Activated CD4-positive, alpha-beta T cell treated with anti-CD3 and anti-CD28 coated beads, Interleukin-2, amount 10 ng/mL, durations not matched to agents 7 days and 5 days (primary cell): ENCODE measurements at regions not wholly inside any gene's neighbourhood (a gene's known extent, or its start where the extent isn't known, plus 50 kb on each side); places are given as distances from the start of the nearest gene placed in this dataset.

Experiments used
- CTCF ChIA-PET: fragments of 350-600 bp; sonication (Branson Sonifier 250); formaldehyde crosslinking; loops from one replicate; lab custom pipeline; 2021; ENCODE audit warnings: antibody characterized with exemption; lab: Charles Lee
- POLR2A ChIA-PET: fragments of 350-600 bp; sonication (Branson Sonifier 250); formaldehyde crosslinking; loops from one replicate; lab custom pipeline; 2021; ENCODE audit warnings: antibody characterized with exemption; lab: Charles Lee
- DNase-seq: peaks from one replicate; pipeline ENCODE4 v3.0.0-alpha.2; 2020
- H3K27ac Mint-ChIP-seq: one replicate; pipeline ENCODE4 v1.8.0; 2021; ENCODE audit warnings: mild to moderate bottlenecking, moderate library complexity, mixed read lengths
- H3K27me3 Mint-ChIP-seq: one replicate; pipeline ENCODE4 v1.8.0; 2021; ENCODE audit warnings: mixed read lengths
- H3K36me3 Mint-ChIP-seq: one replicate; pipeline ENCODE4 v1.8.0; 2021; ENCODE audit warnings: low read depth, mixed read lengths
- H3K4me1 Mint-ChIP-seq: one replicate; pipeline ENCODE4 v1.8.0; 2021; ENCODE audit warnings: mixed read lengths
- H3K4me3 Mint-ChIP-seq: one replicate; pipeline ENCODE4 v1.8.0; 2021; ENCODE audit warnings: mild to moderate bottlenecking, moderate library complexity, mixed read lengths
- H3K9me3 Mint-ChIP-seq: one replicate; pipeline ENCODE4 v1.8.0; 2021; ENCODE audit warnings: mixed read lengths

DNA sequence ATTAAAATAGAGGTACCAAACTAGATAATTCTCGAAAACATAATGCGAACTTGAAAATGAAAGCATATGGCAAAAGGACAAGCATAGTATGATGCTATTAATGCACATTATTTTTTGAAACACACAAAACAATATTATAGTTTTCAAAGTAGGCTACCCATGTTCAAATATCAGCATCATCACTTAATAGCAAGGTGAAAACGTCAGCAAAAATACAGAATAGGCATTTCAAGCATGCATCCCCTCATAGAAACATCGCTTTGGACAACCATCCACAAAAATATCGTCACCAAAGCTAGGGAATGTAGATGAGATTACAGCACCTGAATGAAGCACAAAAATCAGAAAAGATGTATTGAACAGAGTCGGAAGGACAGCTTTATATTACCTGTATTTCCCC is 814.5 kb upstream of the LRRC4C start:
- POLR2A ChIA-PET: no interaction called here
- CTCF ChIA-PET: no interaction called here
- Mint-ChIP-seq H3K9me3 (peaks cover 16% of the 10 kb centered on the region), H3K4me1 (no peaks in the 10 kb centered on the region), H3K4me3 (no peak overlapping the region), H3K27ac (no peak overlapping the region), H3K27me3 (no peaks in the 10 kb centered on the region), H3K36me3 (no peaks in the 10 kb centered on the region)
- no peak for DNase-seq

DNA sequence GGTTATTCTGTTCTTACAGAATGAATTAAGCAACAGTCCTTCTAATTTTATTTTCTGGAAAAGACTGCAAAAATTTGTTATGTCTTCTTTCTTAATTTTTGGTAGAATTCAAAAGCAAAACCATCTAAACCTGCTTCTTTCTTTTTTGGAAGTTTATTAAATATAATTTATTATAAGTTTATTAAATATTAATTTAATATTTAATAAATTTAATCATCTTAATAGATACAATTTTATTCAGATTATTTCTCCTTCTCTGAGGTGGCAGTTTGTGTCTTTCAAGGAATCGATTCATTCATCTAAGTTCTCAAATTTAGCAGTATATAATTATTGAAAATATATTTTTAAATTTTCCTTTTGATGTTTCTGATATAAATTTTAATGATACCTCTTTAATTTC is 837.5 kb upstream of the LRRC4C start:
- Mint-ChIP-seq H3K9me3 (peaks cover 13% of the 10 kb centered on the region), H3K4me1 (no peaks in the 10 kb centered on the region), H3K27me3 (no peaks in the 10 kb centered on the region), H3K36me3 (no peaks in the 10 kb centered on the region), H3K27ac (no peak overlapping the region), H3K4me3 (no peak overlapping the region)
- CTCF ChIA-PET: no interaction called here
- POLR2A ChIA-PET: no interaction called here
- DNase-seq: no peak

DNA sequence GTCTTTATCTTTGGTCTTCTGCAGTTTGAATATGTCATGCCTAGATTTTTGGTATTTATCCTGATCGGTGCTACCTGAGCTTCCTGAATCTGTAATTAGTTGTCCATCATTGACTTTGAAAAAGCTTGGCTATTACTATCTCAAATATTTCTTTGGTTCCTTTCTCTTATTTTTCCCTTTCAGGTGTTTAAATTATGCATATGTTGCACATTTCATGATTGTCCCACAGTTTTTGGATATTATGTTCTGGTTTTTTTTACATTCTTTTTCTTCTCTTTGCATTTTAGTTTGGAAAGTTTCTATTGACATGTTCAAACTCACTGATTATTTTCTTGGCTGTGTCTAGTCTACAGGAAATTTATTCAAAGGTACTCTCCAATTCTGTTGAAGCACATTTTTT is 840.3 kb upstream of the LRRC4C start:
- Mint-ChIP-seq H3K4me3 (no peak overlapping the region), H3K36me3 (no peaks in the 10 kb centered on the region), H3K27me3 (no peaks in the 10 kb centered on the region), H3K27ac (no peak overlapping the region), H3K4me1 (no peaks in the 10 kb centered on the region), H3K9me3 (peaks cover 5% of the 10 kb centered on the region)
- ChIA-PET CTCF (no interaction called here), POLR2A (no interaction called here)
- no peak for DNase-seq

DNA sequence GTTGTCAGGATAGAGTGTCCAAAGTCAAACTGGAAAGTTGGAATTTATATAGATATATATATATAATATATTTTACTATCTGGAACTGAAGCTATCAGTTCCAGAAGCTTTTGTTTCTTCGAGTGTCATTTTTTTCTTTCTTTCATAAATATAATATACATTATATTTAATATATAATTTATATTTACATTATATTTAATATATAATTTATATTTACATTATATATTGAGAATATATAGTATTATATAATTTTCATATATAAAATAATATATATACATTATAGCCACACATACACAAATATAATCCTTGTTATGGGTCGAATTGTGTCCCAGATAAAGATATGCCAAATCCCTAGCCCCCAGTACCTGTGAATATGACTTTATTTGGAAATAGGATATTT is 842.3 kb upstream of the LRRC4C start:
- Mint-ChIP-seq H3K9me3 (peaks cover 2% of the 10 kb centered on the region), H3K27ac (no peak overlapping the region), H3K4me3 (no peak overlapping the region), H3K36me3 (no peaks in the 10 kb centered on the region), H3K27me3 (no peaks in the 10 kb centered on the region), H3K4me1 (no peaks in the 10 kb centered on the region)
- CTCF ChIA-PET: no interaction called here
- POLR2A ChIA-PET: no interaction called here
- no peak for DNase-seq

DNA sequence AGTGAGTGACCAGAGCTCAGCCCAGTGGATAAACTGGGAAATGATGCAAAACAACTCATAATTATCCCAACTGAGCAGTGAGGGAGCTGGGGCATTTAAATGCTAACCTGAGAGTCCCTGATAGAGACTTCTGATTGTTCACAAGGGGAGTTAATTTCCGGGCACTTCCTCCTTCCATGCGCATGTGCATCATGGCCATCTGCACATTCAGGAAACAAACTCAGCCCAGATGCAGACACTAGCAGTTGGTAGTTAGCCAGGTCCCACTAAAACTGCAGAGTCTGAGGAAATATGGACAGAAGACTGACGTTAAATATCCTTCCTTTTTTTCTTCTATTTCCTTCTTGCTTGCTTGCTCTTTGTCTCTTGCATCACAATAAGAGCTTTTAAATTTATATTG is 852.1 kb upstream of the LRRC4C start:
- no peaks in the 10 kb centered on the region for H3K27me3 Mint-ChIP-seq
- no peaks in the 10 kb centered on the region for H3K4me1 Mint-ChIP-seq
- no peaks in the 10 kb centered on the region for H3K36me3 Mint-ChIP-seq
- ChIA-PET POLR2A (no interaction called here), CTCF (no interaction called here)
- no peak overlapping the region for H3K4me3 Mint-ChIP-seq
- DNase-seq: no peak
- peaks cover 5% of the 10 kb centered on the region for H3K9me3 Mint-ChIP-seq
- H3K27ac Mint-ChIP-seq: no peak overlapping the region

DNA sequence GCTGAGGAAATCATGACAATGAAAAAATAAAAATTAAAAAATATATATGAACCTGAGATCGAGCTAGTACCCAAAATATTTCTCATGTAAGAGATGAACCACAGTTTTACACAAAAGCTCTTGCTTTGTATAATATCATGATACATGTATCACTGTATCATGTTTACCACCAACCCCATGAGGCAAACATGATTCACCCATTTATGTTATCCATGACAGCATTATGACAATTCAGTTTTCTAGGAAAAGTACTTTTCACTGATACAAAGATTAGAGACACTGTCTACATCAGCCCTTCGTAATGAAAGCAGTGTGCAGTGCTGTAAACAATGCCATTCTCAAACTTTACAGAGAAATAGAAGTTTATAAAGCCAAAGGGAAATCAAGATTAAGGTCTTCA is 852.5 kb upstream of the LRRC4C start:
- CTCF ChIA-PET: no interaction called here
- POLR2A ChIA-PET: no interaction called here
- Mint-ChIP-seq H3K4me3 (no peak overlapping the region), H3K27ac (no peak overlapping the region), H3K27me3 (no peaks in the 10 kb centered on the region), H3K4me1 (no peaks in the 10 kb centered on the region), H3K36me3 (no peaks in the 10 kb centered on the region), H3K9me3 (peaks cover 5% of the 10 kb centered on the region)
- DNase-seq: no peak

DNA sequence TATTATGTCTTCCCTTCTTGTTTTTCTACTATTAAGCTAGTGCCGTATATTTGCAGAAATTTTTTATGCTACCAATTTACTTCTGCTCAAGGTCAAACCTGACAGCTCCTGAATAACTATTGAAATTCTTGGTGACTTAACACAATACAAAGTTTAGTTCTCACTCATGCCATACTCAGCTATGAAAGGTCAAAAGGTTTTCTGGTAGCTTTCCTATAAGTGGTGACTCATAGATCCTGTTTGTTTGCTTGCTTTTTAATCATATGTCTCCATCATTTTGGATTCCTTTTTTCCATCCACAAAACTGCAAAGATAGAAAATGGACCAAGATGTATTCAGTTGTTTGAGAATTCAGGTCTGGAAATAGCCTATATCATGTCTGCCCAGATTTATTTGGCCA is 855.8 kb upstream of the LRRC4C start:
- H3K27me3 Mint-ChIP-seq: no peaks in the 10 kb centered on the region
- CTCF ChIA-PET: no interaction called here
- no peaks in the 10 kb centered on the region for H3K36me3 Mint-ChIP-seq
- no peak for DNase-seq
- POLR2A ChIA-PET: no interaction called here
- no peaks in the 10 kb centered on the region for H3K4me1 Mint-ChIP-seq
- H3K27ac Mint-ChIP-seq: no peak overlapping the region
- H3K9me3 Mint-ChIP-seq: peaks cover 2% of the 10 kb centered on the region
- no peak overlapping the region for H3K4me3 Mint-ChIP-seq

DNA sequence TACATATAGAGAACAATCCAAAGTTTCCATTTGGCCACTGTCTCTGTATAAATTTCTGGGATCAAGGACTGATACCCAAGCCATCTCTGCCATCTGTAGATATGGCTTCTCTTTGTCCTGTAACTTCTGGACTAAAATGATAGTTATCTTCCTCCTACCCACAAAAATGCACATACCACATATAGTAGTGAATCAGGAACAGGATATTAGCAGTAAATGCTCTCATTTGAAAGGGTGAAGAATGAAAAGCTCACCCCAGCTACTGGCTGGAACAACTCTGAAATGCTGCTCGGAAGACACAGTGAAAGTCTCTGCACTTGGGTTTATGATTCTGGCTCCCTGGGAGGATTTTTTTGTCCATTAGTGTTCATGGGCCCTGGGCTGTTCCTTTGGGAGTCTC is 856.4 kb upstream of the LRRC4C start:
- Mint-ChIP-seq H3K36me3 (no peaks in the 10 kb centered on the region), H3K4me1 (no peaks in the 10 kb centered on the region), H3K27ac (no peak overlapping the region), H3K9me3 (peaks cover 2% of the 10 kb centered on the region), H3K4me3 (no peak overlapping the region), H3K27me3 (no peaks in the 10 kb centered on the region)
- ChIA-PET POLR2A (no interaction called here), CTCF (no interaction called here)
- DNase-seq: no peak

DNA sequence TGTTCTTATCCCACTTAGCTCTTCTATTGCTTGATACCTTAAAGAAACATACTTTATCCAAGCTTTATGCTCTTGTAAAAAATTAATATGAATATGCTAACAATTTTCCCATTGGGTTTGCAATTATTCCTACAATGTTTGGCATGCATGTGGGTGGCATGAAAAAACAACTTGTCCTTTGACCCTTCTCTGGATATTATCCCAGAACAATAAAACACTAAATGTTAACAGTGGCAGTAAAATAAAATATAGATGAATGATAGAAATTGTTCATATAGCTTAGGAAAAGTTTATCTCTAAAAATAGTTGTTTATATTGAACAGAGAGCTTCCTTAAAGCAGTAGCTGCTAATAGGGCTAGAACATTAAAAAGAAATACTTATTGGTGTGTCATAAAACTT is 860.5 kb upstream of the LRRC4C start:
- Mint-ChIP-seq H3K27me3 (no peaks in the 10 kb centered on the region), H3K36me3 (no peaks in the 10 kb centered on the region), H3K9me3 (peaks cover 2% of the 10 kb centered on the region), H3K27ac (no peak overlapping the region), H3K4me3 (no peak overlapping the region), H3K4me1 (no peaks in the 10 kb centered on the region)
- ChIA-PET POLR2A (no interaction called here), CTCF (no interaction called here)
- no peak for DNase-seq

DNA sequence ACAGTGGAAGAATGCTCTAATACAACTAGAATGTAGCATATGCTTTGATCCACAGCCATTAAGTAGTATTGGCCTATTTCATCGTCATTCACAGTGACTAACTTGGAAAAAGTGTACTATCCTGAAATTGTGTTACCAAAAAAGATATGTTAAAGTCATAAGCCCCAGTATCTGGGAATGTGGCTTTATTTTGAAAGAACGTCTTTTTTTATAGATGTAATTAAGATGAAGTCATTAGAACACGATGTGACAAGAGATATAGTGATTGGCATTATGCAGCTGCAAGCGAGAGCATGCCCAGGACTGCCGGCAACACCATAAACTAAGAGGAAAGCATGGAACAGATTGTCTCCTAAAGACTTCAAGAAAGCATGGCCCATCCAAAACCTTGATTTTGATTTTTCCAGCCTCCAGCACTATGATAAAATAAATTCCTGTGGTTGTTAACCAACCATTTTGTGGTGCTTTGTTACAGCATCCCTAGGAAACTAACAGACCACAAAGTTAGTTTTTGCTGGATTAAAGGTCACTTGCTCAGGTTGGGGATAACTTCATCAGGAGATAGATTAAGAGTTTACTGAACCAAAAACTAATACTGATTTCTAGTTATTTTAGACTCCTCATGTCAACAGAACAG is 870.6 kb upstream of the LRRC4C start:
- DNase-seq: no peak
- H3K27me3 Mint-ChIP-seq: no peaks in the 10 kb centered on the region

DNA sequence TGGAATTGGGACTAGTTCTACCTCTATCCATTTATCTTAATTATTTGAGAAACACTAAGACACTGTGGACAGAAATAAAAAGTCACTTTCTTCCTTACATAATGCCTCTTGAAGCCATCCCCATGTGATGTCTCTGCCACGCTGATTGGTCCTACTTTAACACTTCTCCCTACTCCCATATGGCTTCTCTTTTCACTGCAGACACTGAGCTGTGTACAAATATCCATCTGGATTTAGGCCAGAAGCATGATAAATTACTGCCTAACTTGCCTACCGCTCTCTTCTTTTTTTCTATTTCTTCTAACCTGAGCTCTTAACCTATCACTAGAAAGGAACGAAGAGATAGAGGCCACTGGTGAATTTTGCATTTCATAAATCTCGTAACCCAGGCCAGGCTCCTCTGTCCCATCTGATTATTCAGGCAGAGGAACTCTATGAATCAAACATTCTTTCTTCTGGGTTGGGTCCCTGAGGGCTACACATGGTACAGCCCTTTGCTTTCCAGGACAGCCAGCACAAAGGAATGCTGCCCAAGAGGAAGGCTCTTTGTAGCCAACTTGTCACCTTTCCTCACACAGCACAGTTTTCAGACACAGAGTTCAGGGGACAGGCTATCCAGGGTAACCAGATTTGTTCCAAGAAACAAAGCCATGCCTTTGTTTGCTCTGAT is 878.5 kb upstream of the LRRC4C start:
- H3K27me3 Mint-ChIP-seq: no peaks in the 10 kb centered on the region
- no peak for DNase-seq
- POLR2A ChIA-PET: no interaction called here
- CTCF ChIA-PET: no interaction called here
- no peaks in the 10 kb centered on the region for H3K4me1 Mint-ChIP-seq
- H3K36me3 Mint-ChIP-seq: no peaks in the 10 kb centered on the region
- H3K27ac Mint-ChIP-seq: no peak overlapping the region
- H3K9me3 Mint-ChIP-seq: peaks cover 19% of the 10 kb centered on the region
- no peak overlapping the region for H3K4me3 Mint-ChIP-seq

More for the DNA sequence above, 870.6 kb upstream of the LRRC4C start:
- Mint-ChIP-seq H3K27ac (no peak overlapping the region), H3K4me3 (no peak overlapping the region), H3K36me3 (no peaks in the 10 kb centered on the region), H3K9me3 (peaks cover 13% of the 10 kb centered on the region), H3K4me1 (no peaks in the 10 kb centered on the region)
- CTCF ChIA-PET: no interaction called here
- POLR2A ChIA-PET: no interaction called here

DNA sequence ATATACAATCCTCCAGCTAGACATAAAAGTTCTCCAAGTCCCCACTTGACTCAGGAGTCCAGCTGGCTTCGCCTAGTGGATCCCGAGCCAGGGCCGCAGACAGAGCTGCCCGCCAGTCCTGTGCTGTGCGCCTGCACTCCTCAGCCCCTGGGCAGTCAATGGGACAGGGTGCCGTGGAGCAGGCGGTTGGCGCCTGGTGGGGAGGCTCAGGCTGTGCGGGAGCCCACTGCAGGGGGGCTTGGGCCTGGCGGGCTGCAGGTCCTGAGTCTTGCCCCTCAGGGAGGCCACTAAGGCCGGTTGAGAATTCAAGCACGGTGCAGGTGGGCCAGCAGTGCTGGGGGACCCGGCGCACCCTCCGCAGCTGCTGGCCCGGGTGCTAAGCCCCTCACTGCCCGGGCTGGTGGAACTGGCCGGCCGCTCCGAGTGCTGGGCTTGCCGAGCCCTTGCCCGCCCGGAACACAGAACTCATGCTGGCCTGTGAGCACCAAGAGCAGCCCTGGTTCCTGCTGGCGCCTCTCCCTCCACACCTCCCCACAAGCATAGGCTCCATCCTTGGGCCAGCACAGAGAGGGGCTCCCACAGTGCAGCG is 884.8 kb upstream of the LRRC4C start:
- H3K27me3 Mint-ChIP-seq: no peaks in the 10 kb centered on the region
- H3K27ac Mint-ChIP-seq: no peak overlapping the region
- CTCF ChIA-PET: no interaction called here
- no peaks in the 10 kb centered on the region for H3K4me1 Mint-ChIP-seq
- POLR2A ChIA-PET: no interaction called here
- H3K4me3 Mint-ChIP-seq: no peak overlapping the region
- H3K9me3 Mint-ChIP-seq: peaks cover 8% of the 10 kb centered on the region
- no peaks in the 10 kb centered on the region for H3K36me3 Mint-ChIP-seq
- no peak for DNase-seq

DNA sequence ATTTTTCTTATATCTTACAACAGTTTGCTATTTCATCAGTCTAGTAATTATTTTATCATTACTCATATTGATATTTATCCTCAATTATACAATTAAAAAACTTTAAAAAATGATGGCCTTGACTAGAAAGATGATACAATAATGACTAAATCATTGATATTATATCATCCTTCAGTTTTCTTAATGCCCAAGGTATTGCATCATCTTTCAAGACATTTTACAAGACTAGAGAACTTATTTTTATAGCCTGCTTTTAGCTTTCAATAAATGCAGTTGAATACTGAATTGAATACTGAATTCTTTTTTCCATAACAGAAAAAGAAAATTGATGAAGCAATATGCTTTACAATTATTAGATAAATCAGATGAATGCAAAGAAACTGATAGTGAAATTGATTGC is 886.5 kb upstream of the LRRC4C start:
- CTCF ChIA-PET: no interaction called here

DNA sequence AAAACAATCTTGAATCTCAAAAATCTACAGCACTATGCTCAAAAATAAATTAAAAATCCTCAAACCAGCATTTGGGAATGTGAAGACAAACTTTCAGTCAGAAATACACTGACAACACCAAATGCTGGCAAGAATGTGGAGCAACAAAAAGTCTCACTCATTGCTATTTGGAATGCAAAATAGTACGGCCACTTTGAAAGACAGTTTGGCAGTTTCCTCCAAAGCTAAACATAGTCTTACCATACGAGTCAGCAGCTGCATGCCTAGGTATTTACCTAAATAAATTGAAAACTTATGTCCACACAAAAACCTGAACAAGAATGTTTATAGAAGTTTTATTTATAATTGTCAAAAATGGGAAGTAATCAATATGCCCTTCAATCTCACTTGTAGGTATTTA is 904.2 kb upstream of the LRRC4C start:
- no peaks in the 10 kb centered on the region for H3K4me1 Mint-ChIP-seq
- H3K36me3 Mint-ChIP-seq: no peaks in the 10 kb centered on the region
- ChIA-PET POLR2A (no interaction called here), CTCF (no interaction called here)
- no peak overlapping the region for H3K27ac Mint-ChIP-seq
- H3K4me3 Mint-ChIP-seq: no peak overlapping the region
- no peaks in the 10 kb centered on the region for H3K27me3 Mint-ChIP-seq
- no peak for DNase-seq
- peaks cover 14% of the 10 kb centered on the region for H3K9me3 Mint-ChIP-seq

More for the DNA sequence above, 886.5 kb upstream of the LRRC4C start:
- no peaks in the 10 kb centered on the region for H3K27me3 Mint-ChIP-seq
- no peak overlapping the region for H3K4me3 Mint-ChIP-seq
- POLR2A ChIA-PET: no interaction called here
- H3K4me1 Mint-ChIP-seq: no peaks in the 10 kb centered on the region
- H3K9me3 Mint-ChIP-seq: peaks cover 8% of the 10 kb centered on the region
- DNase-seq: no peak
- H3K27ac Mint-ChIP-seq: no peak overlapping the region
- H3K36me3 Mint-ChIP-seq: no peaks in the 10 kb centered on the region
